SK-N-SH treated with all-trans-retinoic acid at 6 μM for 48 hours (cell line): ENCODE measurements at regions not wholly inside any gene's neighbourhood (a gene's known extent, or its start where the extent isn't known, plus 50 kb on each side); places are given as distances from the start of the nearest gene placed in this dataset.

Source experiments
- BACH2 ChIP-seq: fragments of 250-450 bp; sonication (Bioruptor Pico); IDR thresholded peaks from 2 replicates; pipeline ENCODE4 v1.9.0; 2021; ENCODE audit warnings: mild to moderate bottlenecking, borderline replicate concordance
- CREB5 ChIP-seq: fragments of 250-450 bp; sonication (Bioruptor Pico); IDR thresholded peaks from 2 replicates; pipeline ENCODE4 v1.5.1; 2020; ENCODE audit warnings: low read depth, mild to moderate bottlenecking, moderate library complexity
- CSDC2 ChIP-seq: fragments of 250-450 bp; sonication (Bioruptor Pico); IDR thresholded peaks from 2 replicates; pipeline ENCODE4 v1.5.0; 2020; ENCODE audit warnings: mild to moderate bottlenecking, moderate library complexity
- CSRNP3 ChIP-seq: fragments of 250-450 bp; sonication (Bioruptor Pico); IDR thresholded peaks from 2 replicates; pipeline ENCODE4 v1.5.1; 2021; ENCODE audit warnings: mild to moderate bottlenecking, moderate library complexity
- GLIS3 ChIP-seq: fragments of 250-450 bp; sonication (Bioruptor Pico); IDR thresholded peaks from 2 replicates; pipeline ENCODE4 v1.5.0; 2020; ENCODE audit warnings: mild to moderate bottlenecking, moderate library complexity
- ISL1 ChIP-seq: fragments of 250-450 bp; sonication (Bioruptor Pico); IDR thresholded peaks from 2 replicates; pipeline ENCODE4 v2.1.2; 2022; ENCODE audit warnings: mild to moderate bottlenecking, moderate library complexity
- OSR1 ChIP-seq: fragments of 250-450 bp; sonication (Bioruptor Pico); IDR thresholded peaks from 2 replicates; pipeline ENCODE4 v1.8.0; 2022; ENCODE audit warnings: moderate library complexity, mild to moderate bottlenecking, inconsistent platforms
- PATZ1 ChIP-seq: fragments of 250-450 bp; sonication (Bioruptor Pico); IDR thresholded peaks from 2 replicates; pipeline ENCODE4 v1.8.0; 2020; ENCODE audit warnings: mild to moderate bottlenecking, moderate library complexity, borderline replicate concordance
- PPARA ChIP-seq: fragments of 250-450 bp; sonication (Bioruptor Pico); IDR thresholded peaks from 2 replicates; pipeline ENCODE4 v1.5.0; 2020; ENCODE audit warnings: mild to moderate bottlenecking, borderline replicate concordance
- RARB ChIP-seq: fragments of 250-450 bp; sonication (Bioruptor Pico); IDR thresholded peaks from 2 replicates; pipeline ENCODE4 v1.8.0; 2021; ENCODE audit warnings: mild to moderate bottlenecking, moderate library complexity
- TOX ChIP-seq: fragments of 250-450 bp; sonication (Bioruptor Pico); IDR thresholded peaks from 2 replicates; pipeline ENCODE4 v1.8.0; 2021; ENCODE audit warnings: mild to moderate bottlenecking, moderate library complexity, borderline replicate concordance
- TSHZ2 ChIP-seq: fragments of 250-450 bp; sonication (Bioruptor Pico); IDR thresholded peaks from 2 replicates; pipeline ENCODE4 v1.5.0; 2020; ENCODE audit warnings: mild to moderate bottlenecking, moderate library complexity
- ZC3H10 ChIP-seq: fragments of 250-450 bp; sonication (Bioruptor Pico); IDR thresholded peaks from 2 replicates; pipeline ENCODE4 v1.5.1; 2021; ENCODE audit warnings: mild to moderate bottlenecking, moderate library complexity
- ZNF8 ChIP-seq: fragments of 450-650 bp; formaldehyde crosslinking; IDR thresholded peaks from 2 replicates; pipeline ENCODE4 v1.5.0; 2020; ENCODE audit warnings: mild to moderate bottlenecking, moderate library complexity

- no peak for TF ChIP-seq PATZ1 (CRISPR knock-in tag)
- no peak for TF ChIP-seq CREB5 (CRISPR knock-in tag)
- TF ChIP-seq ZNF8 (CRISPR knock-in tag) = no peak
- TF ChIP-seq TSHZ2 (CRISPR knock-in tag) = no peak
- no peak for TF ChIP-seq CSRNP3 (CRISPR knock-in tag)
- TF ChIP-seq ISL1 (CRISPR knock-in tag) = no peak
- TF ChIP-seq ZC3H10 (CRISPR knock-in tag) = no peak
- TF ChIP-seq CSDC2 (CRISPR knock-in tag) = no peak
- TF ChIP-seq BACH2 (CRISPR knock-in tag) = no peak
- no peak for TF ChIP-seq RARB
- TF ChIP-seq TOX (CRISPR knock-in tag) = no peak
- no peak for TF ChIP-seq PPARA (CRISPR knock-in tag)
- no peak for TF ChIP-seq OSR1
- no peak for TF ChIP-seq GLIS3 (CRISPR knock-in tag)
Observed at GRCh38 chr16:85201574-85201973, 89.3 kb upstream of the CIBAR2 start.
